HepG2 (cell line): ENCODE measurements at regions not wholly inside any gene's neighbourhood (a gene's known extent, or its start where the extent isn't known, plus 50 kb on each side); places are given as distances from the start of the nearest gene placed in this dataset.

Source experiments
- ATAC-seq: fragments of 200-7000 bp; cut with Tn5 transposase; 3 replicates; pipeline ENCODE4 v1.9.1; 2020; ENCODE audit warnings: mild to moderate bottlenecking, moderate library complexity
- BruUV-seq: library from RNA; stranded (reverse); fragments of 400-500 nt; replicated peaks from 2 replicates; lab custom pipeline; 2021; lab: Mats Ljungman, UMichigan
- CTCF ChIA-PET: fragments of 300-600 bp; formaldehyde crosslinking; extraction: SDS; loops from one replicate; lab custom pipeline; 2021; ENCODE audit warnings: low total read pairs, inconsistent platforms, low intra/inter-chr PET ratio; lab: Yijun Ruan, JAX
- POLR2A ChIA-PET: fragments of 350-600 bp; sonication (Branson Sonifier 250); formaldehyde crosslinking; loops from one replicate; lab custom pipeline; 2020; ENCODE audit warnings: antibody characterized with exemption, inconsistent platforms; lab: Yijun Ruan, JAX
- DNase-seq: peaks from one replicate; pipeline ENCODE4 v3.0.0-alpha.2; 2015; ENCODE audit warnings: low spot score
- FAIRE-seq: peaks from 3 replicates; lab custom pipeline; 2011; peaks lifted over from hg19 to GRCh38; lab: Jason Lieb, UNC
- H2AFZ ChIP-seq: one replicate; pipeline ENCODE4 v1.6.1; 2011; ENCODE audit warnings: low read length, inconsistent platforms
- H3K27ac ChIP-seq: fragments of 300-600 bp; 3 replicates; pipeline ENCODE4 v1.8.0; 2011; ENCODE audit warnings: mixed run types, mild to moderate bottlenecking, mixed read lengths, low read length, inconsistent platforms; ENCODE audit not compliant: insufficient read depth; ENCODE audit errors: extremely low read length
- H3K27me3 ChIP-seq, 2 experiments: fragments of 200-600 bp in 1 of 2; 2 replicates in 1 of 2; 3 replicates in 1 of 2; pipeline versions ENCODE4 v1.6.0 to v1.8.0; 2011; ENCODE audit warnings: low read length in 2 of 2, mild to moderate bottlenecking in 2 of 2, moderate library complexity in 2 of 2, inconsistent platforms in 1 of 2; ENCODE audit not compliant: insufficient read depth in 2 of 2, control insufficient read depth in 1 of 2
- H3K36me3 ChIP-seq, 2 experiments: fragments of 200-600 bp in 1 of 2; replicated peaks in 1 of 2; 2 replicates in 1 of 2; 3 replicates in 1 of 2; pipeline versions ENCODE4 v1.5.1 to v1.8.0; 2011; ENCODE audit warnings: low read length in 2 of 2, inconsistent platforms in 1 of 2; ENCODE audit not compliant: insufficient read depth in 2 of 2, control insufficient read depth in 1 of 2
- H3K4me1 ChIP-seq: 2 replicates; pipeline ENCODE4 v1.5.1; 2012; ENCODE audit warnings: low read length, inconsistent platforms; ENCODE audit not compliant: insufficient read depth
- H3K4me2 ChIP-seq: 2 replicates; pipeline ENCODE4 v1.6.0; 2011; ENCODE audit warnings: low read depth, low read length, inconsistent platforms
- H3K4me3 ChIP-seq, 3 experiments: fragments of 200-600 bp in 1 of 3; sonication (generic), shearing (Covaris generic) in 1 of 3; replicated peaks in 1 of 3; 2 replicates each; pipeline ENCODE4 v1.5.1; 2011 to 2016; ENCODE audit warnings: low read length in 3 of 3, inconsistent platforms in 2 of 3, low read depth in 2 of 3, mild to moderate bottlenecking in 2 of 3, control low read depth in 1 of 3, mixed read lengths in 1 of 3; ENCODE audit not compliant: insufficient read depth in 1 of 3
- H3K79me2 ChIP-seq: one replicate; pipeline ENCODE4 v1.6.1; 2011; ENCODE audit warnings: low read length, inconsistent platforms; ENCODE audit not compliant: insufficient read depth
- H3K9ac ChIP-seq: 2 replicates; pipeline ENCODE4 v1.6.0; 2011; ENCODE audit warnings: mild to moderate bottlenecking, low read depth, low read length, inconsistent platforms; ENCODE audit not compliant: insufficient read depth
- H3K9me3 ChIP-seq: 2 replicates; pipeline ENCODE4 v1.5.1; 2012; ENCODE audit warnings: mild to moderate bottlenecking, low read length
- H4K20me1 ChIP-seq: 2 replicates; pipeline ENCODE4 v1.6.0; 2011; ENCODE audit warnings: inconsistent platforms, mild to moderate bottlenecking, low read length, moderate library complexity; ENCODE audit not compliant: insufficient read depth
- FOXC1 ChIP-seq: sonication (generic); formaldehyde crosslinking; IDR thresholded peaks from 2 replicates; pipeline ENCODE4 v1.8.0; 2022; ENCODE audit warnings: mild to moderate bottlenecking, missing genetic modification reagents, borderline replicate concordance
- HNRNPK ChIP-seq: fragments of 200-400 bp; formaldehyde crosslinking; IDR thresholded peaks from 2 replicates; pipeline ENCODE4 v1.6.1; 2018; ENCODE audit warnings: low read length, low read depth, moderate library complexity, mild to moderate bottlenecking; ENCODE audit not compliant: poor library complexity, severe bottlenecking
- HOXA5 ChIP-seq: sonication (generic); formaldehyde crosslinking; IDR thresholded peaks from 2 replicates; pipeline ENCODE4 v1.4.0; 2020; ENCODE audit warnings: missing genetic modification reagents
- JARID2 ChIP-seq: sonication (generic); formaldehyde crosslinking; IDR thresholded peaks from 2 replicates; pipeline ENCODE4 v1.8.1; 2023; ENCODE audit warnings: missing genetic modification reagents, inconsistent platforms; ENCODE audit not compliant: insufficient replicate concordance
- JUNB ChIP-seq: sonication (generic); formaldehyde crosslinking; IDR thresholded peaks from 2 replicates; pipeline ENCODE4 v1.8.0; 2022; ENCODE audit warnings: missing genetic modification reagents, mild to moderate bottlenecking, borderline replicate concordance
- KLF9 ChIP-seq: IDR thresholded peaks from 2 replicates; pipeline ENCODE4 v1.6.1; 2016; ENCODE audit warnings: low read depth
- LCORL ChIP-seq, 2 experiments: fragments of 450-650 bp in 1 of 2; sonication (generic) in 1 of 2; formaldehyde crosslinking in 1 of 2; IDR thresholded peaks; 2 replicates each; pipeline versions ENCODE4 v1.5.0 to v1.6.1; 2017 to 2020; ENCODE audit warnings: antibody characterized with exemption in 1 of 2, missing genetic modification reagents in 1 of 2
- MAF1 ChIP-seq: sonication (generic); formaldehyde crosslinking; IDR thresholded peaks from 2 replicates; pipeline ENCODE4 v1.5.0; 2020; ENCODE audit warnings: missing genetic modification reagents, borderline replicate concordance
- PHB2 ChIP-seq: fragments of 450-650 bp; IDR thresholded peaks from 2 replicates; pipeline ENCODE4 v1.6.1; 2018; ENCODE audit not compliant: partially characterized antibody
- RFXAP ChIP-seq: sonication (generic); formaldehyde crosslinking; IDR thresholded peaks from 2 replicates; pipeline ENCODE4 v1.4.0; 2020; ENCODE audit warnings: missing genetic modification reagents, borderline replicate concordance
- SPEN ChIP-seq: sonication (generic); formaldehyde crosslinking; IDR thresholded peaks from 2 replicates; pipeline ENCODE4 v1.5.1; 2020; ENCODE audit warnings: low read depth, mild to moderate bottlenecking, missing genetic modification reagents
- THAP7 ChIP-seq: sonication (generic); formaldehyde crosslinking; IDR thresholded peaks from 2 replicates; pipeline ENCODE4 v1.8.1; 2023; ENCODE audit warnings: mild to moderate bottlenecking, missing genetic modification reagents
- U2AF2 ChIP-seq: fragments of 200-400 bp; formaldehyde crosslinking; IDR thresholded peaks from 2 replicates; pipeline ENCODE4 v1.6.1; 2017; ENCODE audit warnings: low read depth, mild to moderate bottlenecking, low read length
- ZMYM2 ChIP-seq: sonication (generic); formaldehyde crosslinking; IDR thresholded peaks from 2 replicates; pipeline ENCODE4 v1.8.0; 2022; ENCODE audit warnings: mild to moderate bottlenecking, missing genetic modification reagents
- ZMYM3 ChIP-seq: sonication (generic); formaldehyde crosslinking; IDR thresholded peaks from 2 replicates; pipeline ENCODE4 v1.5.1; 2020; ENCODE audit warnings: mild to moderate bottlenecking, missing genetic modification reagents
- ZNF160 ChIP-seq: sonication (generic); formaldehyde crosslinking; IDR thresholded peaks from 2 replicates; pipeline ENCODE4 v1.8.0; 2022; ENCODE audit warnings: mild to moderate bottlenecking, inconsistent platforms, missing genetic modification reagents
- ZNF292 ChIP-seq: sonication (generic); formaldehyde crosslinking; IDR thresholded peaks from 2 replicates; pipeline ENCODE4 v1.8.1; 2022; ENCODE audit warnings: mild to moderate bottlenecking, low read depth, missing genetic modification reagents, borderline replicate concordance
- ZNF580 ChIP-seq: IDR thresholded peaks from 2 replicates; pipeline ENCODE4 v1.6.1; 2016; ENCODE audit warnings: low read depth, borderline replicate concordance
- ZNF629 ChIP-seq: sonication (generic); formaldehyde crosslinking; conservative IDR thresholded peaks from 2 replicates; pipeline ENCODE4 v1.5.0; 2020; ENCODE audit warnings: missing genetic modification reagents
- ZNF816 ChIP-seq: sonication (generic); formaldehyde crosslinking; IDR thresholded peaks from 2 replicates; pipeline ENCODE4 v1.8.0; 2022; ENCODE audit warnings: missing genetic modification reagents, mild to moderate bottlenecking, borderline replicate concordance
- WGBS: methylation state at CpG from one replicate; pipeline ENCODE4 v1.1.6; 2017; ENCODE audit warnings: low lambda C conversion rate; 5-methylcytosine and 5-hydroxymethylcytosine counted together
- in situ Hi-C: cut with HindIII; loops from 2 replicates; pipeline ENCODE4 v1.10.0; 2017; ENCODE audit warnings: low pct_unique_long_range_greater_than_20kb; ENCODE audit not compliant: extremely low pct_ligation_motif_present
- intact Hi-C: fragments of 100-400 bp; cut with micrococcal nuclease; formaldehyde crosslinking; loops from one replicate; pipeline ENCODE4 v1.10.0; 2022; ENCODE audit not compliant: unreplicated experiment

GRCh38 chr3:118227191-118227590 lies 807.5 kb downstream of the IGSF11 start:
- H3K9ac ChIP-seq = no peak overlapping the region
- H3K4me3 ChIP-seq = no peak overlapping the region
- no peak overlapping the region for H3K27ac ChIP-seq
- no peak overlapping the region for H2AFZ ChIP-seq
- intact Hi-C loops = no loop called here
- H4K20me1 ChIP-seq = no peaks in the 10 kb centered on the region
- ATAC-seq (no peak), DNase-seq (no peak), FAIRE-seq (no peak)
- no peaks in the 10 kb centered on the region for H3K36me3 ChIP-seq
- 4% methylated on average over 2 of the region's 2 CpGs for WGBS
- no TSS peak for BruUV-seq
- POLR2A ChIA-PET = no interaction called here
- H3K9me3 ChIP-seq = peaks cover 78% of the 10 kb centered on the region
- CTCF ChIA-PET = no interaction called here
- no peak overlapping the region for H3K4me2 ChIP-seq
- in situ Hi-C loops = no loop called here
- H3K27me3 ChIP-seq = no peaks in the 10 kb centered on the region
- H3K79me2 ChIP-seq = no peaks in the 10 kb centered on the region
- H3K4me1 ChIP-seq = no peaks in the 10 kb centered on the region
- TF ChIP-seq ZNF629 = no peak
- TF ChIP-seq JUNB = no peak
- no peak for TF ChIP-seq HOXA5 (CRISPR knock-in tag)
- no peak for TF ChIP-seq LCORL (IDR thresholded peaks at IDR 0.05)
- no peak for TF ChIP-seq LCORL (CRISPR knock-in tag; IDR thresholded peaks at IDR 0.05)
- TF ChIP-seq ZNF816 = no peak
- TF ChIP-seq KLF9 = no peak
- no peak for TF ChIP-seq ZMYM2 (CRISPR knock-in tag)
- no peak for TF ChIP-seq SPEN
- TF ChIP-seq THAP7 = no peak
- TF ChIP-seq FOXC1 (CRISPR knock-in tag) = no peak
- TF ChIP-seq ZNF292 (CRISPR knock-in tag) = no peak
- TF ChIP-seq MAF1 (CRISPR knock-in tag) = no peak
- no peak for TF ChIP-seq JARID2 (CRISPR knock-in tag)
- TF ChIP-seq ZNF580 (CRISPR knock-in tag) = no peak
- TF ChIP-seq U2AF2 = no peak
- no peak for TF ChIP-seq ZMYM3 (CRISPR knock-in tag)
- TF ChIP-seq PHB2 = no peak
- TF ChIP-seq RFXAP (CRISPR knock-in tag) = no peak
- TF ChIP-seq ZNF160 (CRISPR knock-in tag) = no peak
- TF ChIP-seq HNRNPK = no peak
